ENCODE measurements at regions not wholly inside any gene's neighbourhood (a gene's known extent, or its start where the extent isn't known, plus 50 kb on each side); places are given as distances from the start of the nearest gene placed in this dataset.

DNA sequence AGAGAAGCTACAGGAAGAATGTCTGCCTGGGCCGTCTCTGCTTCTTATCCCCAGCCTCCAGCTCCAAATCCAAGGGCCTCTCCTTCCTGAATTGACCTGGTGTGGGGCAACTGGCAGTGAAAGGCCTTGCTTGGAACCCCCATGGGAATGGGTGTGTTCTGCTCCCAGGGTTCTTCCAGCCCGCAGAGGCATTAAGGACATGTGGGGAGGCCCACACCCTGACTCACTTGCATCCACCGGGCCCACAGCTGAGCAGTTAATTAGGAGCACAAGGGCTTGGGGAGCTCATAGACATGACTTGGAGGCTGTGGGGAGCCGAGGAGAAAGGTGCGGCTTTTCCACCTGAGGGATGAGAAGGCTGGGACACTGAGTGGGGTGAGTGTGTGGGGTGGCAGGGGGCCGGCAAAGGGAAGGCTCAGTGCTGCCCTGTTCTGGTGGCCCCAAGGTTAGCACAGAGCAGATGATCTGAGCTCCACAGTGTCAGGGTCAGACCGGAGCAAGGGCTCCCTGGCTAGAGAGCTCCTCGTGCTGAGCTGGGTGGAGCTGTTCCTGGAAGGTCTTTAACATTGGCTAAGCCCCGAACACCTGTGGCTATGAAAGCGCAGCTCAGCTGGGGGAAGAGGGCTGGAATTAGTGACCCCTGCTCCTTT is 64.5 kb upstream of the NECTIN1 start:
- no peak for DNase-seq (ENCODE audit: low spot score)

DNA sequence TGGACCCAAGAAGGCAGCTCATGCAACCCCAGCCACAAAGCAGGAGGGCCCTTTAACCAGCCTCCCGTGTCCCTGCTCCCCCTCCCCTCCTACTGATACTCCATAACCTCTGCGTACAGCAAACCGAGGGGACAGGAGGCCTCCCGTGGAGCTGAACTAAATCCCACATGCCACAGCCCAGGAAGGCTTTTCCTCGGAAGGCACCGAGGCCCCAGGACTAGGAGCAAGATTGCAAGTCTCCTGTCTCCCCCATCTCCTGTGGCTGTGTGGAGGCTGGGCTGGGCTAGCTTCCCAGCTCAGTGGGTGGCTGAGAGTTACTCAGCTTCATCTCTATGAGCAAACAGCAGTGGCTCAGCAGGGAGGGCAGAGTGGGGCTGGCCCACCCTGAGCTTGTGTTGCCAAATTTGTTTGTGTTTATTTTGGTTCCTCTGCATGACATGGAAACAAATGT is 62.7 kb upstream of the NECTIN1 start:
- DNase-seq (ENCODE audit: low spot score) = no peak

DNA sequence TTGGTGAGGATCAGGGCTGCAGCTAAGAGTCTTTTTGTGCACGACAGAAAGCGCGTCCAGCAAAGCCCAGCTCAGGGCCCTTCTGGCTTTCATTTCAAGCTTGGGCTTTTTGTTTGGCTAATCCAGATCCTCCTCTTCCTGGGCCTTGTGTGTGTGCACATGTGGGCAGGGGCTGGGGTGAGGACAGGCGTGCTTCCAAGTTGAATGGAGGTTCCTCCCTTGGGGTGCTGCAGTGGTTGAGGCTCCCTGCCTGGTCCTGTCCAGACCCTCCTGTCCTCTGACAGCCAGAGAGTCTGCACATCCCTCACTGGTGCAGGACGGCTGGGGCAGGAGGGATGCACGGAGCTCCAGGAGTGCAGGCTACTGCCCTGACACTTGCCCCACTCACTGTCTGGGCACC is 62.0 kb upstream of the NECTIN1 start:
- DNase-seq (ENCODE audit: low spot score) = no peak

DNA sequence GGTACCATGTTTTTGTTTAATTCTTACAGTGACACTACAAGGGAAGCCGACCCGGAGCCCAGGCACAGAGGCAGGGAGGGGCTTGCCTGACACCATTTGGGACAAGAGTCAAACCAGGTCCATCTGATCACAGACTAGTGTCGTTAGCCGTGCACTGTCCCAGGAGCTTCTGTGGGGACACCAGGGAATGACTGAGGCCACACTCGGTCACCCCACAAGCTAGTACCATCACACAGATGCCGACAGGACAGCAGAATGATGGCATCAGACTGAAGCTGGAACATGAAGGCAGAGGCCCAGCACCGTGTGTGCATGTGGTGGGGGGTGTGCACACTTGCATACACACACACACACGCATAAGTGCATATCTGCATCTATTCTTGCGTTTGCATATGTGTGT is 61.5 kb upstream of the NECTIN1 start:
- no peak for DNase-seq (ENCODE audit: low spot score)

DNA sequence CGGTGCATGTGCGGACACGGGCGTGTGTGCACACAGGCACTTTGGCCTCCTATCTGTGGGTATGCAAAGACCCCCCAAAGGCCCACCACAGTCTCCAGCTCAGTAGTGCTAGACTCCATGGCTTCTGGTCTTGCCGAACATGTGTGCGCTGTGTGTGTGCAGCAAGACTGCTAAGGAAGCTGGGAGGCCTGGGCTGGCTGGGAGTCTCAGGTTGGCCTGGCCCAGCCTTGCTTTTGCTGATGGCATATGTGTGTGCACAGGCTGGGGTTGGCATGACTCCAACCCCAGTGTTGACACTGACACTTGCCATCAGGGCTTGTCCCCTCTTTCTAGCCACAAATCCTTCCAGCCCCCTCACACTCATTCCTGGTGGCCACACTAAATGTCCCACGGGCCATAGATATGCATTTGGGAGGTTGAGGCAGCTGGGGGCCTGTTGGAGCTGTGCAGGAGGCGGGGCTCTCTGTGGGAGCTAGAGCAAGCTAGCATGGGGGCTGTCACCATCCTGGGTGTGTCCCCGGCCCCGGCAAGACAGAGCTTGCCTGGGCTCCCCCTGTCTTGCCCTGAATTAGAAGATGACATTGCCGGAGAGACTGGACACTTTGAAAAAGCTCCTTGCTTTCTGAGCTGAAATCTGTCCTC is 60.9 kb upstream of the NECTIN1 start:
- no peak for DNase-seq (ENCODE audit: low spot score)

DNA sequence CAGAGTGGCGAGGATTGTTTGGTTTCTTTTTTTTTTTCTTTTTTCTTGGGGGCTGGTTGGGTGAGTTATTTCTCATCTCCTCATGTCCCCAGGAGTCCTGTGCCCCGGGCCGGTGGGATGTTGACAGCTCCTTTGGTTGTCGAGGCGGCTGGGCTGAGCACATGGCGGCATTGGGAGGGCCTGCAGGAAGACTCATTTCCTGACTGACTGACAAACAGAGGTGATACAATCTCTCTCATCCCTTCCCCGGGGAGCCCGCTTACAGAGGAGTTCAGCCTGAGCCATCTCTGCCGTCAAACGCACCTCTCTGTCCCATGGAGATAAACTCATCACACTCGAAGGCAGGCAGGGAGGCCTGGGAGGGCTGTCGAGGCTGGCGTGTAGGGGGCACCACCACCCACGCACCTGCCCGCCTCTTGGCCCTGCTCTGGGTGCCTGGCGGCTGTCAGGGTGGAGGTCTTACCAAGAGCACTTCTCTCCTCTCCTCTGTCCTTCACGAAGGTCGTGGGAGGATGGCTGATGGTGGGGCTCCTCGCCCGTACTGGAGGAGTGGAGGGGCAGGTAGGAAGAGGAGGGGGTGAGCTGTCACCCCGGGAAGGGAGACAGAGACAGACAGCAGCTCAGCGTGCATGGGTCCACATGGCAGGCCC is 60.0 kb upstream of the NECTIN1 start:
- DNase-seq (ENCODE audit: low spot score) = no peak

DNA sequence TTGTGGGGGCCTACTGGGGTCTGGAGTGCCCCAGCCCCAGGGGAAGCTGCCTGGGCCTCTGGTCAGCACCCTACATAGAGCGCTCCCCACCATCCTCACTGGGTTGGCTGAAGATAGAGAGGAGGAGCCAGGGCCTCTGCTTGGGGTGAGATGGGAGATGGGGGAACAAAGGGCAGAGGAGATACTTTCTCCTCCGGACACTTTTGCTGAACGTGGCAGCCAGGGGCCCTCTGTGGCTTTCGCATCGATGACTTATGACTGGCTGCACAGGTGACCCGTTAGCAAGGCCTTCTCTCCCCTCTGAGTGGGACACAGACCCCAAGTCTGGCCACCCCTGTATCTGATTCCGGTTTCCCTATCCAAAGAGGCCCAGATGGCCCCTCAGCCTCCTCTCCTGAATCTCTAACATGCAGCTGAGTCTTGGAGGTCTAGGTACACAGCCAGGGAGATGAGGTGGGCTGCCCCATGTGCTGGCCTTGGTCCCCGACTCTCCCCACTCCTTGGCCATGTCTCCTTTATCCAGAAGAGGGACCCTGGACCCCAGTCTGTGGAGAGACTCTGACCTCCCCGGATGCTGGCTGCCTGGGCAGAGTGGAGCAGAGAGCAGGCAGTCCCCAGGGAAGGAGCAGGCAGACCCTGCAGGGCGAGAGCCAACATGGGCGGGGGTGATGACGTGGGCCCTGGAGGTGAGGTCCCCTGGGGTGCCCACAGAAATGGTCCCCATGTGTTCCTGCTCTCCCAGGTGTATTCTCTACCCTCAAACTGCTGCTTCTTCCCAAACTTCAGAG is 59.3 kb upstream of the NECTIN1 start:
- no peak for DNase-seq (ENCODE audit: low spot score)

DNA sequence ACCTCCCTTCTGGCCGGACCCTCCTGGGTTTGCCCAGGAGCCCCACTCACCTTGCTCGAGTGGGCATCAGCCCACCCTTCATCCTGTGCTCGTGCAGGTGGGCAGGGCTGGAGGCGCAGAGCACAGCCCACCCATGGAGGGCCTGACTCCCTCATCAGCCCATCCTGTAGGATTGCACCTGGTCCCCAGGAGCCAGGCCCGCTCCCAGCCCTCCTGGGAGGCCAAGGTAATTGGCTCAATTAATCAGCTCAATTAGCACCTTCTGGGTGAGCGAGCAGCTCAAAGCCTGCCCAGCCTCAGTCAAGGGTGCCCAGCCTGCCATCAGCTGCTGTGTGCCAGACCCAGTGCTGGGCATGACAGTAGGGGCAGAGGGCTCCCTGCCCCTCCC is 58.1 kb upstream of the NECTIN1 start:
- DNase-seq (ENCODE audit: low spot score) = no peak

DNA sequence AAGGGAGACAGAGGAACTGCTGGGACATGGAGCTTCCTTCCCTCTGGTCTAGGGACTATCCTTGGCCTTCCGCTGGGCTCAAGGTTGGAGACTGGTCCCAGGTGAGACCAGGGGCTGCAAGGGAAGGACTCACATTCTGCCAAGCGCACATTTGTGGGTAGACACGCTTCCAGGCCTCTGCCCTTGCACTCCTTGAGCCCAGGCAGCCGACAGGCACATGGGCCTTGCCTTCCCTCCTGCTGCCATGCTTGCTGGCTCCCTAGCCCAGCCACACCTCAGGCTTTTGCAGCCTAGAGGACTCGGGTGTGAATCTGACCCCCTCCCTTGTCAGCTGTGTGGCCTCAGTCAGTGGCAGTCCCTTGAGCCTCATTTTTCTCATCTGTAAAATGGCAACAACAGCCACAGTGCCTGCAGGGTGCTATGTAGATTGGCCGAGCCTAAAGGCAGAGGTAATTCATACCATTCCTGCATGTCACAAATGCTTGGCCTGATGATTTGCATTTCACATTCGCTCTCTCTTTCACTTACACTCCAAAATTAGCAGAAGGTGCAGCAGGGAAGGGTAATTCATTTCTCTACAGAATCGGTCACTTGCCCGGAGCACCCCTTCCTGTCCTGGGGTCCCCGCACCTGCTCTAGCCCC is 57.6 kb upstream of the NECTIN1 start:
- DNase-seq (ENCODE audit: low spot score) = no peak

DNA sequence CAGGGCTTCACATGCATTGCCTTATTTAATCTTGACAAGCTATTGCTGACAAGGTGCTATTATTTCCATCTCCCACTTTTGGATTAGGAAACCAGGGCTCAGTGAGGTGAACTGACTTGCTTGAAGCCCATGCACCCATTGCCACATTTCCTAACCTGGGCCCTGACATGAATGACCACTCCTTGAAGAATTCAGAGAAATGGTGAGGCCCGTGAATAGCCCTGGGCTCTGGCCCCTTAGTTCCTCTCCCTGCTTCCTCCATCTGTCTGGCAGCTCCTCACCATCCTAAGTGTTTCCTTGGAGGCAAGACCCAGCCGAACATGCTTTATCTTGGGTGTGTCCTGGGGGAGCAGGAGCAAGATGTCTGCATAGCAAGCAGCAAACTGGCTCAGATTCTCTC is 56.1 kb upstream of the NECTIN1 start:
- no peak for DNase-seq (ENCODE audit: low spot score)

DNA sequence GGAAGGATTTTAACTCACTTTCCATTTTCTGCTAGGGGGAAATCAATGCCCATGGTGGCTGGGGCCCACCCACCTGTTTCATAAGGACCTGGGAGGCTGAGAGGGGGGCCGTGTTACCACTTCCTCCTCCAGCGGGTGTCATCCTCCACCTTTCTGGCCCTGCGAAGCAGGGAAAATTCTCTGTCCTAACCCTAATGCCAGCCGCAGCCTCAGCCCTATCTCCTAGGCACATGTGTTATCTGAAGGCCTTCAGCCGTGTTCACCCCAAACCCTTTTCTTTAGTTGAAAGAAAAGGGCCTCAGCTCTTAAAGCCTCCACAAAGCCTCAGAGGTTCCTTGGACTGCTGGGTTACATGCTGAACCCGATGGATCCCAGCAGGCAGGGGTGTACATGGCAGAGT is 55.4 kb upstream of the NECTIN1 start:
- no peak for DNase-seq (ENCODE audit: low spot score)

DNA sequence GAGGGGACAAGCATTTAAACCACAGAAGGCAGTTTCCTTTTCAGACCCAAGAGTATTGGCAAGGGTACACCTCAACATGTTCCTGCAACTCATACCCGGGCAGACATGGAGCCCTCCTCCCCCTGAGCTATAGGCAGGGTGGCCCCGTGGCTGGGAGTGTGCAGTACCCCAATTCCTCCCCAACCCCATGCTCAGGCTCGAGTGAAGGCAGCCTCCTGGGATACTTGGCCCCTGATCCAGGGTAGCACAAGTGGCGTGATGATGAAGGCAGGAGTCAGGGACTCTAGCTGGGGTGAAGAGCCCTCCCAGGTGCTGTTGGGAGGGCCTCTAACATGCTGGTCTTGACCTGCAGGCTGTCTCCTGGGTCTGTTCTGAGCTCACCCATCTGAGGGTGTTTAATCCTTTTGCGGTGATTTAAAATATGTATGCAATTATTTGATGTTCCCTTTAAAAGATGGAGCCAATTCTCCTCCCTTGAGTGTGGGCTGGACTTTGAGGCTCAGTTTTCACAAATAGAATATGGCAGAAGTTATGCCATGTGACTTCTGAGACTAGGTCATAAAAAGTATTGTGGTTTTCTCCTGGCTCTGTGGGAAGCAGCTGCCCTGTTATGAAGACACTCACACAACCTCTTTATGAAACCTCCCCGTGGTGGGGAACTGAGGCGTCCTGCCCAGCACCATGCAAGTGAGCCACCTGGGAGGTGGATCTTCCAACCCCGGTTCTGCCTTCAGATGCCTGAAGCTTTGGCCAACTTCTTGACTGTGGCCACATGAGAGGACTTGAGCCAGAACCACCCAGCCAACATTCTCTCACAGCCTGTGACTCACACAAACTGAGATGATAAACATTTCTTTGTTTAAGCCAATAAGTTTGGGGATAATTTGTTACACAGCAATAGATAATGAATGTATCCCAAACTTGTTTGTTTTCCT is 54.7 kb upstream of the NECTIN1 start:
- DNase-seq (ENCODE audit: low spot score) = no peak

DNA sequence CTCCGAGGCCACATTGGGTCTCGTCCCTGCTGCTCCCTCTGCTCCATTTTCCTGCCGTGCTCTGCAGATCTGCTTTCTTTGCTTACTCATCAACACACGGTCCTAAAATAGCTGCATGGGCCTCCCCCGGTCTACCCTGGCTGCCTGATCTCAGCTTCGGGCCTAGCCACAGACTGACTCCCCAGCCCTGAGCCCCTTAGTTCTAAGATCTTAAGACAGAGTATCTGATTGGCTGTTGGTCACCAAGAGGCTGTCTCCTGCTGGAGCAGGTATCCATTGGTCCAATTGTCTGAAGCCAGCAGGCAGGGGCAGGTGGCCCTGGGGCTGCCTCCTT is 53.7 kb upstream of the NECTIN1 start:
- no peak for DNase-seq (ENCODE audit: low spot score)

DNA sequence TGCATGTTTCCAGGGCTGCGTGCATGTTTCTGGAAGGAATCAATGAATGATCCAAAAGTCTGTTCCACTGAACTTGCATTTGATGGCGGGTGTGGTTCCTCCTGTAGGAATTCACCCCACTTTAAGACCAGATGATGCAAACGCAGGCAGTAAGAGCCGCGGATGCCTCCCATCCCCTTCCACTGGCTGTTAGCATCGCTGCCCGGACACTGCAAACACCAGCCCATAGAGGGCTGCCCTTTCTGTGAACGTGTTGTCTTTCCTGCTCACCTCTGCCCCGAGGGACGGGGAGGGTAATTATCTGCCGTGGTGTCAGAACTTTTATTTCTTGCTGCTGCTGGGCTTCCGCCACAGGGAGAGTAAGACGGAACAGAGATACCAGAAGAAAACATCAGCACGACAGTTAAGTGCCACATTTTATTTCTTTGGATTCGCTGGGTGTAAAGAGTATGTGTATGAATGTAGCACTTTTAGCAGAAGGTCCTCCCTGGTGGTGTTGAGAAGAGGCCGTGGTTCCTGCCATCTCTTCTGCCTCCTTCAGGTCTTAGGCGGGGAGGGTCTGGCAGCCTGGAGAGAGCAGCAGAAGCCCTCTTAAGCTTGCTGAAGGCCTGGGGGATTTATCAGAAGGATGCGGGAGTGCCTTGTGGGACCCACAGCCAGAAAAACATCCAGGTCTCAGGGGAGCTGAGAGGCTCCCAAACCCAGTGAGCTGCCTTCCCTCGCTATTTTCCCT is 53.2 kb upstream of the NECTIN1 start:
- no peak for DNase-seq (ENCODE audit: low spot score)

DNA sequence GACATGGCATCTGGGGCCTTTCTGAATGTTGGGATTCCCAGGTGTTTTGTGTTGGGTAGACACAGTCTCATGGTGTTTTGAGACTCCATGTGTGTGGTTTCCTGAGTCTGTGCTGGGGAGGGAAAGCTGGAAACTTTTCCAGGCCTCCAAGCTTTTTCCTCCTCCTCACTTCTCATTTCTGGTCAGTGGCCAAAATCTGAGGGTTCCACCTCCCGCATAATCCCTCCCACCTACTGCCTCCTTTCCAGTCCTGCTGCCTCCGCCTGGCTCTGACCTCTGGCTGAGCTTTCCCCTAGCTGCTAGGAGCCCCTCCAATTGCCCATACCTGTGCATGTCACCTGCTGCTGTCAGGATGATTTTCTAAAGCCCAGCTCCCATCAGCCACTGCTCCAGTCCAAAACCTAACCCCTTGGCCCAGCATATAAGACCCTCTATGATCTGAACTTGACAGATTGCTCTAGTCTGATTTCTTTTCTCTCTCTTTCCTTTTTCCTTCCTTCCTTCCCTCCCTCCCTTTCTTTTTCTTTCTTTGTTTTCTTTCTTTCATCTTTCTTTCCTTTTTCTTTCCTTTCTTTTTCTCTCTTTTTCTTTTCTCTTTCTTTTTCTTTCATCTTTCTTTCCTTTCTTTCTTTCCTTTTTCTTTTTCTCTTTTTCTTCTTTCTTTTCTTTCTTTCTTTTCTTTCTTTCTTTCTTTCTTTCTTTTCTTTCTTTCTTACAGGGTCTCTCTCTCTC is 51.4 kb upstream of the NECTIN1 start:
- DNase-seq (ENCODE audit: low spot score) = no peak

DNA sequence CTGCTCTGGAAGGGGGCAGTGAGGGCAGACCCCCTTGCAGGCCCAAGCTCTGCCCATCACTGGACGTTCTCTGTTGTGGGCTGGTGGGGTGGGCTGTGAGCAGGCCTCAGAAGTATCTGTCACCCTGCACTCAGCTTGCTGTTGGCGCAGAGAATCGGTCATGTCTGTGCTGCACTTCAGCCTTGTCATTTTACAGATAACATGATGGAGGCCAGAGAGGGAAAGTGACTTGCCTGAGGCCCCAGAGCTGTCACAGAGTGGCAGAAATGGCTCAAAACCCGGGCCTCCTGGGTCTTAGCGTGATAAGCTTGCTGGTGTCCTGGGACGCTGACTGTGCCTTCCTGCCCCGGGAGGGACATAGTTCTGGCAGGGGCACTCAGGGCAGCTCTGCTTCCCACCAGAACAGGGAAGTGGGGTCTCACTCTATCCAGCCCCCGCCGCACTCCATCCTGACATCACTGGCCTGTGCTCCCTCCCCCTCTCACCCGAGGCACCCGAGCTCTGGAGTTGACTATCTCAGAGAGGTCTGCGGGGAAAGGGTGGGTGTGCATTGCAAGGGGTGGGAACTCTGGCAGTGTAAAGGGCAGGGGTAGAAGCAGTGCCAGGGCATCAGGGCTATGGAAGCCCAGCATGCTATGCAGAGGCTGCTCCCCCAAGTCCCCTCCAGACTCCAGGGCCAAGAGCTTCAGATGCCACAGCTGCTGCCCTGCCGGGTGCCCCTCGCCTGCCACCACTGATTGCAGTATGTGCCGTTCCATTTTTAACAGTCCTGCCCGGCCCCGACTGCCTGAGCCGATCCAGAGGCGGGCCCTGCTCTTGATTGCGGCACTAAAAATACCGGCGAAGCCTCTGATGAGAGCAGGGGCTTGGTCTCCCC is 50.4 kb upstream of the NECTIN1 start:
- DNase-seq (ENCODE audit: low spot score) = no peak
